ENCODE measurements at regions not wholly inside any gene's neighbourhood (a gene's known extent, or its start where the extent isn't known, plus 50 kb on each side); places are given as distances from the start of the nearest gene placed in this dataset.

DNA sequence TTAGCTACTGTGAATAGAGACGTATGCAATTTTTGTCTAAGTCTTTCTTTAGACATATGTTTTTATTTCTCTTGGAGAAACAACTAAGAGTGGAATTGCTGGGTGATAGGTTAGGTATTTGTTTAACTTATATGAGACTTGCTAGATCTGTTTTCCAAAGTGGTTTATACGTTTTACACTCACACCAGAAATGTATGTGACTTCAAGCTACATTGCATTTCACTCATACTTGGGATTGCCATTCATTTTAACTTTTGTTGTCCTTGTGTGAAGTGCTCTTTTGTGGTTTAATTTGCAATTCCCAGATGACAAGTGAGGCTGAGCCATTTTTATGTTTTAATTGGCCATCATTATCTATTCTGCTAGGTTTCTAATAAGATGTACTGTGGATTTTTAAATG, 817.2 kb downstream of the GLUD2 start:
- TF ChIP-seq, protein P1, sequence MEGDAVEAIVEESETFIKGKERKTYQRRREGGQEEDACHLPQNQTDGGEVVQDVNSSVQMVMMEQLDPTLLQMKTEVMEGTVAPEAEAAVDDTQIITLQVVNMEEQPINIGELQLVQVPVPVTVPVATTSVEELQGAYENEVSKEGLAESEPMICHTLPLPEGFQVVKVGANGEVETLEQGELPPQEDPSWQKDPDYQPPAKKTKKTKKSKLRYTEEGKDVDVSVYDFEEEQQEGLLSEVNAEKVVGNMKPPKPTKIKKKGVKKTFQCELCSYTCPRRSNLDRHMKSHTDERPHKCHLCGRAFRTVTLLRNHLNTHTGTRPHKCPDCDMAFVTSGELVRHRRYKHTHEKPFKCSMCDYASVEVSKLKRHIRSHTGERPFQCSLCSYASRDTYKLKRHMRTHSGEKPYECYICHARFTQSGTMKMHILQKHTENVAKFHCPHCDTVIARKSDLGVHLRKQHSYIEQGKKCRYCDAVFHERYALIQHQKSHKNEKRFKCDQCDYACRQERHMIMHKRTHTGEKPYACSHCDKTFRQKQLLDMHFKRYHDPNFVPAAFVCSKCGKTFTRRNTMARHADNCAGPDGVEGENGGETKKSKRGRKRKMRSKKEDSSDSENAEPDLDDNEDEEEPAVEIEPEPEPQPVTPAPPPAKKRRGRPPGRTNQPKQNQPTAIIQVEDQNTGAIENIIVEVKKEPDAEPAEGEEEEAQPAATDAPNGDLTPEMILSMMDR (IDR thresholded peaks at IDR 0.05) = no peak
- no peak for TF ChIP-seq EZH2 (IDR thresholded peaks at IDR 0.05; ENCODE audit: borderline replicate concordance, insufficient read depth, low read depth, low read length, poor library complexity, severe bottlenecking)

All from B cell (primary cell).